ENCODE measurements at regions not wholly inside any gene's neighbourhood (a gene's known extent, or its start where the extent isn't known, plus 50 kb on each side); places are given as distances from the start of the nearest gene placed in this dataset.
"Not testable (repeated sequence)": the region's sequence is repeated elsewhere in the genome, so short reads cannot be mapped to it uniquely, and the experiment has no call there.

DNA sequence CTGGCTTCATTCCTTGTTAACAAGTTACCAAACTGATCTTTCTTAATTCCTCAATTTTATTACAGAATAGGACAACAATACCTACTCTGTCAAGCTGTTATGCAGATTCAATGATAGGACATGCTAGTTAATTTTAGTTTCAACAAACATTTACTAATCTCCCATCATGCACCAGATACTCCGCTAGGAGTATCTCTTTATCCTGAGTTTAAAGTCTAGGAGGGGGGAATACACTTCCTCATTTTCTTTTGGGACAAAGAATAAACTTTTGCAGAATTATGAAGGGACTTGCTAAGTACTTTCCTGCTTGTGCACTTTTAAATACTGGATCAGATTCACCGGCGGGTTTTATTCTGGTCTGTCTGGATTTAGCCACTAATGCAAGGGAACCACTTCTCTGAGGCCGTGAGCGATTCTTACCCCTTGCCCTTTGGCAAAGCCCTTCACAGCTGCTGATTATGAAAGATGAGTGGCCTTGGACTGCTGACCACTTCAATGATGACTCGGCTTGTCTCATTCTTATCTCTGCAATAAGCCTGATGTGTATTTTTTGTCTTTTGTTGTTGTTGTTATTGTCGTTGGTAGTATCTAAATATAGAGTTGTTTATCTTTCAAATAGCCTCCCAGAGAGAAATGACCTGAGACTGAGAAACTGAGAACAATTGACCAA, 73.9 kb downstream of the RMI1 start:
- peak; percentile 10 for DNase-seq (ENCODE audit: low read depth)

DNA sequence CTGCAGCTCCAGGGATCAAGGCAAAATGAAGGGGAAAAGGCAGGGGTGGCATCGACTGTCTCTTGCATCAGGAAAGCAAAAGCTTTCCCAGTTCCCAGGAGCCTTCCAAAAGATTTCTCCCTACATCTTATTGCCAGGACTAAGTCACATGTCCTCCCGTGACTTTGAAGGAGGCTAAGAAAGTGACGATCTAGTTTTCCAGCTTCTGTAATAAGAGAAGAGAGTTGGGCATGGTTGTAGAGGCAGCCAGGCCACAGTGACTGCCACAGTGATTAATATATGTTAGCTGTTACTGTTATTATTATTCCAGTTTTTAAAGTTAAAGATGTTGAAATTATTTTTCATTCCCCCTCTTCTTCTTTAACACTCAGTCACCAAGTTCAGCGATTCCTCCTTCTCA, 77.1 kb downstream of the RMI1 start:
- no peak for DNase-seq (ENCODE audit: low read depth)

DNA sequence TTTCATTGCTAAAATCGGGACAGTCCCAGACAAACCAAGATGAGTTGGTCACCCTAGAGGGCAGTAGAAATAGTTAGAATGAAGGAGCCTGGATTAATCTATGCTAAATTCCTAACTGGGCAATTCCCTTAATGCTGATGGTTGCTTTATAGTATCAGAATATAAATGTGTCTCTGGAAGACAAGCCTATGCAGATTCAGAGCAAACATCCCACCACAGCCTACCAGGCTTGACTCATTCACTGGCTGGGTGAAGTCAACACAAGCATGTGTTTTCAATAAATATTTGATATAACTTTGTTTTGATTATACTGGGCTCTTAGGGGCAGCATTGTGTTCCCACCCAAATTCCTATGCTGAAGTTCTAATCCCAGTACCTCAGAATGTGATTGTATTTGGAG, 79.3 kb downstream of the RMI1 start:
- no peak for DNase-seq (ENCODE audit: low read depth)

DNA sequence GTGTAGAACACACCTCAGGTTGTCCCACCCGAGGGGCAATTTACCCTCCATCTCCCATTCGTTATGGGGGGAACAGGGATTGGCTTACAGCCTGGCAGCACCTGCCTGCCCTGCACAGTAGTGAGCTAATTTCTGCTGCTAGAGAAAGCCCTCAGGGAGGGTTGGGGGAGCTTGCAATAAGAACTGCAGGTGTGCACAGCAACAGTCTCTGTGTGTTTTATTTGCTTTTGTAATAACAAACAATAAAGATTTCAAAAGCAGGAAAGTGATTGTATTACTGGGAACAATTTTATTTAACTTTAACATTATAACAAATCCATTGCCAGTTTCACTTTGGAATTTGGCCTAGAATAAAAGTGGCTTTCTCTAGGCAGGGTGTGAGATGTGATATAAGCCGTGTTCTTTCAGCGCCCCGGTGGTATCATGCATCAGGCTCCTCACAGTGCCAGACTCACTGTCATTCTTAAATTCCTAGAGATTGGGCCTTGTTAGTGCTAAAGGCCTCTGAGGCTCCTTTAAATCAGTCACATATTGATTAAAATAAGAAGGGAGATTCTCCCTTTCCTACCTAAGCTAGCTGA, 81.1 kb downstream of the RMI1 start:
- no peak for DNase-seq (ENCODE audit: low read depth)

DNA sequence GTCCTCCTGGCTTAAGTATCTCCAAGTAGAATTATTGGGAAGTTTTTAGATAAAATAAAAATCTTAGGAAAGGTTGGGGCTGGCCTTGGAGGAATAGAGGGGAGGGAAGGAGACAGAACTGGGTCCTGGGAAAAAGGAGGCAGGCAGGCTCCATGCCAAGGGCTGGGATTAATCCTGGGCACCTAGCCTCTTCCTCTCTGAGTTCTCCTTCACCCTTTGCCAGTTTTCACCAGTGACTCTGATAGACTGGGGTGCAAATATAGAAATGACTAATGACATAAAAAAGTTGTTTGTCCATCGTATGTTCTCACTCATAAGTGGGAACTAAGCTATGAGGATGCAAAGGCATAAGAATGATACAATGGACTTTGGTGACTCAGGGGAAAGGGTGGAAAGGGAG, 81.9 kb downstream of the RMI1 start:
- no peak for DNase-seq (ENCODE audit: low read depth)

DNA sequence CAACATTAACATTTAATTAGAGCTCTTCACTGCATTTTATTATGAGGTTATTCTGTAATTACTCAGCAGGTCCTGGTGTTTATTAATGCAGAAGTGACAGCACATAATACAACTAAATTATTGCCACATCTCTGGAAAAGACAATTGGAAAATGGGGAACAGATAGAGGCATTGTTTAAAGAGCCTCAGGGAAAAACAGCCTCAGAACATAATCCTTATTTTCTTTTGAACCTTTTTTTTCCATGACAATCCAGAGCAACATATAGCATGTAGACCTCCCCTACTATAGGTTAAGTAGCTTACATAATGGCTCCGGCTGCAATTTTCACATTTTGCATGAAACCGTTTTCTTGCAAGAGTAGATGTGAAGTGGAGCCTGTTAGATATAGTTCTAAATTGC, 87.2 kb downstream of the RMI1 start:
- no peak for DNase-seq (ENCODE audit: low read depth)

DNA sequence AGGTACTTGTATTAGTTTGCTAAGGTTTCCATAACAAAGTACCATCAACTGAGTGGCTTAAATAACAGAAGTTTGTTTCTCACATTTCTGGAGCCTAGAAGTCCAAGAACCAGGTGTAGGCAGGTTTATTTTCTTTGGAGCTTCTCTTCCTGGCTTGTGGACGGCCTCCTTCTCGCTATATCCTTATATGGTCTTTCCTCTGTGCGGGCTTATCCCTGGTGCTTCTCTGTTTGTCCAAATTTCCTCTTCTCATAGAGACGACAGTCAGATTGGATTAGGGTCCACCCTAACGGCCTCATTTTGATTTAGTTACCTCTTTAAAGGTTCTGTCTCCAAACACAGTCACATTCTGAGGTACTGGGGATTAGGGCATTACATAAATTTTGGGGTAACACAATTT, 88.3 kb downstream of the RMI1 start:
- no peak for DNase-seq (ENCODE audit: low read depth)

DNA sequence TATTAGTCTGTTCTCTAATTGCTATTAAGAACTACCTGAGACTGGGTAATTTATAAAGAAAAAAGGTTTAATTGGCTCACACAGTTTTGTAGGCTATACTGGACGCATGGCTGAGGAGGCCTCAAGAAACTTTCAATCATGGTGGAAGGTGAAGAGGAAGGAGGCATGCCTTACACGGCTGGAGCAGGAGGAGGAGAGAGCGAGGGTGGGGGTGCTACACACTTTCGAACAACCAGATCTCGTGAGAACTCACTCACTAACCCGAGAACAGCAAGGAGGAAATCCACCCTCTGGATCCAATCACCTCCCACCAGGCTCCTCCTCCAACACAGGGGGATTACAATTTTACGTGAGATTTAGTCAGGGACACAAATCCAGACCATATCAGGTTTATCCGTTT, 90.0 kb downstream of the RMI1 start:
- DNase-seq (ENCODE audit: low read depth) = no peak

DNA sequence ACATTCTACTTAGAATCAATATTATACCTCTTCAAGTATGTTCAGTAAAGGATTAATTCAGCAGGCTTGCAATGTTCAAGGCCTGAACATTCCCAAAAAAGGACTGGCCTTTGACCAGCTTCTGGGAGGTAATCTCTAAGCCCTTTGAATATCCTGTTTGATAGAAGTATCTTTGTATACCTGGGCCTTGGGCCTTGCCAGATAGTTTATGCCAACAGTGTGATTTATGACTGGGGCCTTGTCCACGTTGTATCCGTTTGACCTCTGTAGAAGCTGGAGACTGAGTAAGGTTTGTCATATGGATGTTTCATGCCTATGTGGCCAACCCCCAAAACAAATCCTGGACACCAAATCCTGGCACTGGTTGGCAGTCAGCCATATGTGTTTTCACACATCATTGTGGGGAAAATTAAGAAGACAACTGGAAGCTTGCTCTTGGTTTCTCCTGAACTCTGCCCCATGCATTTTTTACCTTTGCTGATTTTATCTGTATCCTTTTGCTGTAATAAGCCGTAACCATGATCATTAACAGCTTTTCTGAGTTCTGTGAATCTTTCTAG, 92.1 kb downstream of the RMI1 start:
- no peak for DNase-seq (ENCODE audit: low read depth)

DNA sequence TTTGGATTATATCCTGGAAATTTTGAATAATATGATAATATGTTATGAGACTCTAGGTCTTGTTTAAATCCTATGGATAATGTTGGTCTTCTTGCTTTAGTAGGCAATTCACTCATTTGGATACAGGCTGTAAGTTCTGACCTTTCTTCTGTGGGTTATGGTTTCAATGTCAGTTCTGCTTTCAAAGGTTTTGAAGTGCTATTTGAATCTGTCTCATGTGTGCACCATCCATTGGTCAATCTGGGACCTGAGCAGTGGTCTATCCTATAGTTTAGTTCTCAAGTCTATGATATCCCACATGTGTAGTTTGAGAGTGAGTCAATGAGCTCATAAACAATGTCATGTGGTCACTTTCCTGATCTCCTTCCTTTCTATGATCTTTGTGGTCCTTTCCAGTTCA, 94.4 kb downstream of the RMI1 start:
- no peak for DNase-seq (ENCODE audit: low read depth)

DNA sequence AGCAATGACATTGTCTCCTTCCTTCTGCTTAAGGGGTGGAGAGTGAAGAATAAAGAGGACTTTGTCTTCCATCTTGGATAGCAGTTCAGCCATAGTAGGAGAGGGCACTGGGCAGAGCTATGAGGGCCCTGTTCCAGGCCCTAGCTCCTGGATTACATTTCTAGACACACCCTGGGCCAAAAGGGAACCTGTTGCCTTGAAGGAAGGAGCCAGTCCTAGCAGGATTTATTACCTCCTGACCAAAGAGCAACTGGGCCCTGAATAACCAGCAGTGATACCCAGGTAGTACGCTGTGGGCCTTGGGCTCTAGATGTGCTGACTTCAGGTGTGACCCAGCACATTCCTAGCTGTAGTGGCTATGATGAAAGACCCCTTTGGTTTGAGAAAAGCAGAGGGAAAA, 95.8 kb downstream of the RMI1 start:
- DNase-seq (ENCODE audit: low read depth) = no peak

DNA sequence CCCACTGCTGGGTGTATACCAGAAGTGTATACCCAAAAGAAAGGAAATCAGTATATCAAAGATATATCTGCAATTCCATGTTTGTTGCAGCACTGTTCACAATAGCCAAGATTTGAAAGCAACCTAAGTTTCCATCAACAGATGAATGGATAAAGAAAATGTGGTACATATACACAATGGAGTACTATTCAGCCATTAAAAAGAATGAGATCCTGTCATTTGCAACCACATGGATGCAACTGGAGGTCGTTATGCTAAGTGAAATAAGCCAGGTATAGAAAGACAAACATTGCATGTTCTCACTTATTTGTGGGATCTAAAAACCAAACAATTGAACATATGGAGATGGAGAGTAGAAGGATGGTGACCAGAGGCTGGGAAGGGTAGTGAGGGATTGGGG, 97.2 kb downstream of the RMI1 start:
- DNase-seq (ENCODE audit: low read depth) = not testable (repeated sequence)

DNA sequence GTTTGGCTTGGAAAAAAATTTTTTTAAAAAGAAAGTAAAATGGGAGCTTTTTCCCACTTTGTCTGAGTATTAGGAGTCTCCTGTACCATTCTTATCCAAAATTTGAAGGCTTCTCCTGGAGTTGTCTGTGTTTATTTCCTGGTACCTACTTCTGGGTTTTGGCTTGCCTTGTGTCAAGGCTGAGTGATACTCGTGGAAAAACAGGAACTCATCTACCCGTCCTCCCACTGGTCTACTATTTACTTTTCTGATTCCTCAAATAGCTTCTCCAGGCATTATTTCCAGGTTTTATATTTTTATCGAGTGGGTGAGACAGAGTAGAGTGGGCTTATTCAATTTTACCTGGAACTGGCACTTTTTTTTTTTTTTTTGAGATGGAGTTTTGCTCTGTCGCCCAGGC, 99.4 kb downstream of the RMI1 start:
- DNase-seq (ENCODE audit: low read depth) = no peak

DNA sequence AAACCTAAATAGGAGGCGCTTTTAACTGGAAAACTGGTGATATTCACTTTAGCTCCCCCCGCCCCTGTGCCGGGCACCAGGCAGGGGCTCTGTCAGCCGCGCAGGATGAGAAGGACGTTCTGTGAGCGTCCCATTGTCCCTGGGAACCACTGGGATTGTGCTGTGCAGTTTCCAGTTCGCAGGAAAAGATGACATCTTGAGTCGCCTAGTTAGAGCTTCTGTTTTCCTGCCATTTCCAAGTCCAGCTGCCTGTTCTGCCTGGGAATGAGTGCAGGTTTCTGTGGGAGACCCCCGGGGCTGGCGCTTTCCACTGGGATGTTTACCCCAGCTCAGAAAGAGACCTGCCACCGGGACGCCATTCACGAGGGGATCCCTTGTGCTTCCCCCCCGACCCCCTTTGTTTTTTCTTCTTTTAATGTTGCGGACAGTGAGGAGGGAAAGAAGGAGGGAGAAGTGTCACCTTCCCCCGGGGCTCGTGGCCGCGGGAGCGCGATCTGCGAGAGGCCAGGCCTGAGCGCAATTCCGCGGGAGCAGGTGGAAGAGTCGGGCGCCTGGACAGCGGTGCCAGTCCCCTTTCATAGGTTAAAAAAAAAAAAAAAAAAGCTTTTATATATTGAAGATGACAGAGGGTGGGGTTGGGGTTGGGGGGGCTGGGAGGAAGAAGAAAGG, 121.5 kb downstream of the RMI1 start:
- DNase-seq (ENCODE audit: low read depth) = no peak

DNA sequence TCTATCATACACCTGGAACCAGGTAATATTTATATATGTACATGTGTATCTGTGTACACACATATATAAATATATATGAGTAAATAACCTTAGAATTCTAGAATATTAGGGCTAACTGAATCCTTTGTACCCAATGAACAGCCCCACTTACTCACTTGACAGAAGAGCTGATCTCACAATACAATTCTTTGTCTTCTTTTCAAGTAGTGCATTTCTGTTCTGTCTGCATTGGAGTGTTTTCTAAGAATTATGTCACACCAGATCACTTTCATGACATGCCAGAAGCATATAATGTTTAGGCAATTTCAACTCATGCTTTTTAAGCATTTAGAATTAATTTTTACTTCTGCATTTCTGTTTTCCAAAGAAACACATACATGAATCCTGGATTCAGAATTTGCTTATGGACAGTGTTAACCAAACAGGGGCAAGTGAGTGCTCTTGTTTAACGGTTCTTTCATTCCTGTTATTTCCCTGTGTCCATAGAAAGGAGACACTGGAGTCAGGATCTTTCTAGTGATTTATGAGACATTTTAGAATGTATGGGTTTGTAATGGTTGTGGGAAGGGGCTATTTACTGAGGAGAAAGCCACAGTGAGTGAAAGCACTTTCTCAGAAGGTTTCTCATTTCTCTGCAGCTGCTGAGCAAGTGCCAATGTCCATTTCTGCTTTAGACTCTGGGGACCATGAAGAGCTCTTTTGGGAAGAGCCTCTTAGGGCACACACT, 123.2 kb downstream of the RMI1 start:
- DNase-seq (ENCODE audit: low read depth) = no peak

DNA sequence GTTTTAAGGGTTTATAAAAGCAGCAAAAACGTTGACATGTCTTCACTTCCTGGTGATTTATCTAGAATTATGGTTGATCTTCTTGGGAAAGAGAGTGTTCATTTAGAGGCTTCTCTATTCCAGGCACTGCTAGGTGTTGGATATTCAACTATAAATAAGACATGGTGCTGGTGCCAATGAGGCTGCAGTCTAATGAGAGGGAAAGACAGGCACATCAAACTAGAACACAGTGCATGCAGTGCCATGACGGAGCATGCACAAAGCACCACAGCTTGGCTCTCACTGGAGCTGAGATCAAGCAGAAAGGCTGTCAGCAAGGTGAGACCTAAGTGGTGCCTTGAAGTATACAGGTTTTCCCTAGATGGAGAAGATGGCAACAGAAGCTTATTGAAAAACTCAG, 126.5 kb downstream of the RMI1 start:
- DNase-seq (ENCODE audit: low read depth) = no peak

DNA sequence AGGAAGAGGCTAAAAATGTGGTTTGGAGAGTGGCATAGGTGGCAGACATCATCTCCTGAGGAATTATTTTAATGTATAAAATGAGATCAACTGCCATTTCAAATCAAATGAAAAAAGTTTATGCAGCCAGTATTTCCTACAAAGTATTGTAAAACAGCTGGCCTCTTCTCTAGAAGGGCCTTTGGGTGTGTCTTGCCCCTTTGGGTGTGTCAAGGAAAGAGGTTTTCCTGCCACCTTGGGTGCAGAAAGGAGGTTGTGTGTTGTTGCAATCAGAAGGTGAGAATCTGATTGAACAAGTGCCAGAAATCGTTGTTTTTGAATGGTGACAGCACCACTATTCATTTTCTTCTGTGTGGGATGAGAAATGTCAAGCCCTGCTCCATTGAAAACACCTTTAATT, 127.4 kb downstream of the RMI1 start:
- no peak for DNase-seq (ENCODE audit: low read depth)

DNA sequence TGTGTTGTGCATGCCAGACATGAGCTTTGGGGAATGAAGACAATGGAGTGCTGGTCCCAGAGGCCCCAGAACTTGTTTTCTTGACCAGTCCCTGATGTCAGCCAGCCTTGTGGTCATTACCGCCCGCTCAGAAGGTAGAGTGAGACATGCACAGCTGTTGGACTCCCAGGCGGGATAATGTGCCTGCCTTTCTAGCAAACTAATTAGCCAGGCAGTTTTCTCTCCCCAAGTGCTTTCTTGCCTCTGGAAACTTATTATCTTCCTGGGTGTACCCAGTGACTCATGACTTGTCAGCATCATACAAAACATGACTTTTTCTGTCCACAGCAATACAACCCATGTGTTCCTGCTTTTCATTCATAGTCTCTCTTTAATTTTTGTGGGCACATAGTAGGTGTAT, 131.1 kb downstream of the RMI1 start:
- DNase-seq (ENCODE audit: low read depth) = peak; percentile 13

DNA sequence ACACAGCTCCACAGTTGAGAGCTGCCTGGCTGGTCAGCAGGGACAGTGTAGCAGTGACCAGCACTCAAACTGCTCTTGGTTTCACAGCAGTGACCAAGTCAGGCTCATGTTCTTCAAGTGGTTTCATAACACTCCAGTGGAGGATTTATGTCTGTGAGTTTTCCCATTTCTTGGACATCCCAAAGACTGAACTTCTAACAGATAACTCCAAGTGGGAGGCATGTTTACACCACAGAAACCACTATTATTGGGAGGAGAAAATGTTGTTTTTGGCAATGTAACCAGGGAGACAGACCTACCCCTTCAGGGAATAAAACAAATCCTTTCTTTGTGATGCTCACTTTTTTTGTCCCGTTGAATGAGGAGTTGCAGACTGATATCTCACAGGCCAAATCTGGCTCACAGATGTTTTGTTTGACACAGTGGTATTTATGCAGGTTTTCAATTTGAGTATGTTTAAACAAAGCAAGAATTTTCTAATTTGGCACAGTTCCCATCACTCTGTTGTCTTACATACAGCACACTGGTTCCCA, 141.5 kb downstream of the RMI1 start:
- peak; percentile 13 for DNase-seq (ENCODE audit: low read depth)

DNA sequence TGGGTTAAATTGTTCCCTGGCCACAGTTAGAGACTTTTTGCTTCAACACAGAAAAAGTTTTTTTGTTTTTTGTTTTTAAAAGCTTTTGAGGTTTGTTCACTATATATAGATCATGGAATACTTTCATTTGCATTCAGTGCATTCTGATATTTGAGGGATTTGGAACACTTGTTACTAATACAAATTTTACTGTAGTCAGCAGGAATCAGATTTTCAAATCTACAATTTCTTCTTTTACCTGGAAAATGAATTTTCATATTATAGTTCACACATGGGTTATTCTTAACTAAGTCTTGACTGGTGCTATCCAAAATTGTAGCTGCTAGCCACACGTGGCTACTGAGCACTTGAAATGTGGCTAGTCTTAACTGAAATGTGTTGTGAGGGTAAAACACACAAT, 142.0 kb downstream of the RMI1 start:
- DNase-seq (ENCODE audit: low read depth) = no peak

DNA sequence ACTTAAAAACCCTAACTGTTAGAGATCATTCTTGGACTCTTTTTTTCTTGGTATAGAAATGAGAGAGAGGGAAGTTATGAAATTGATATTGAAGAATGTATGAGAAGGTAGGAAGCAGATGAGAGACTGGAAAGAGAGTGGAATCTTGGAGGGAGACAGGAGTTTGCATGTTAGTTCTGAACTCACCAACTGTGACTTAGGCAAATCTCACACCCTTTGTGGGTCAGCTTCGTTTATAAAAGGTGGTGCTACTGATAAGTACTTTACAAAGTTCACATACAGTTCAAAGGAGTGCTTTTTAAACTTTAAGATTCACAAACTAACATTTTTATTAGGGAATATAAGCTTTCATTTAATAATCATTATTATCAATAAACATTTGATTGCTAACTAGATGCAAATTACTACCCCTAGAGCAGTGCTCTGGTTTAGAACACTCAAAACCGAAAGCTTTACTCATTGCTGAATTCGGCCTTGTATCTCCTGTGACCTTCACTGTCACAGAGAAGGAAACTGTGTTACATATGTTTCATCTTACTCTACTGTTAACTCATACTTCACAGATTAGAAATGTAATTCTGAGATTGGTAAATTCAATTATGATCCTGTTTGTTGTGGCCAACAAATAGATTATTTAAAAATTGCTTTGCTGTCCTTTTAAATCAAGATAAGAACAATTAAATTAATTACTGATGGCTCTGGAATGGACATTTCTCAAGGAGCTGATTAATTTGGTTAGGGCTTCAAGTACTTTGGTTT, 143.2 kb downstream of the RMI1 start:
- no peak for DNase-seq (ENCODE audit: low read depth)

DNA sequence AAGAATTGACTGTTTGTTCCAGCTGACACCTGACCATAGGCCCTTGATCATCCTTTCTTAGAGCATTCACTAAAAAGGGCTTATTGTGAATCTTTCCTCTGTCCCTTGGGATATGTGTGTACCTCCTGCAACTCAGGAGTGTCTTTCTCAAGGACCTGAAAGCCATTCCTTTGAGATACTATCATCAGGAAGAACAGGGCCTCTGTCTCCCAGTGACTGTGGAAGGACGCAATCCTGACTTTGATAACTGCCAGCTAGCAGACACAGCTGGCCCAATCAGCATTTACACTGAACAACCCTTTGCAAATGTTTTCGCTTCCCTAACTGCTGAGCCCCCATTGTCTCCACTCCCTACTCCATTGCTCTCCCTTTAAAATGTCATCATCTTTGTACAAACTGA, 144.4 kb downstream of the RMI1 start:
- no peak for DNase-seq (ENCODE audit: low read depth)
